22Rv1 (cell line): ENCODE measurements at regions not wholly inside any gene's neighbourhood (a gene's known extent, or its start where the extent isn't known, plus 50 kb on each side); places are given as distances from the start of the nearest gene placed in this dataset.

Source experiments
- CTCF ChIP-seq: fragments of 450-650 bp; IDR thresholded peaks from 2 replicates; pipeline ENCODE4 v1.5.1; 2017; ENCODE audit warnings: mild to moderate bottlenecking
- ZFX ChIP-seq: fragments of 450-650 bp; IDR thresholded peaks from 2 replicates; pipeline ENCODE4 v1.6.1; 2017; ENCODE audit warnings: antibody characterized with exemption, borderline replicate concordance

GRCh38 chr1:13960375-13960987, 260.5 kb downstream of the PRDM2 start:
- TF ChIP-seq CTCF (peak; percentile 90), ZFX (no peak)
